GM23248 (cell line): ENCODE measurements at regions not wholly inside any gene's neighbourhood (a gene's known extent, or its start where the extent isn't known, plus 50 kb on each side); places are given as distances from the start of the nearest gene placed in this dataset.

Experiments used
- EZH2 ChIP-seq: fragments of 200-600 bp; sonication (generic); IDR thresholded peaks from 2 replicates; pipeline ENCODE4 v1.6.1; 2018; ENCODE audit warnings: antibody characterized with exemption, mild to moderate bottlenecking; ENCODE audit not compliant: insufficient read depth, poor library complexity, severe bottlenecking
- EZH2phosphoT487 ChIP-seq: fragments of 200-600 bp; sonication (generic); IDR thresholded peaks from 2 replicates; pipeline ENCODE4 v1.6.1; 2018; ENCODE audit warnings: antibody characterized with exemption, moderate library complexity, mild to moderate bottlenecking, low read depth; ENCODE audit not compliant: insufficient read depth

DNA sequence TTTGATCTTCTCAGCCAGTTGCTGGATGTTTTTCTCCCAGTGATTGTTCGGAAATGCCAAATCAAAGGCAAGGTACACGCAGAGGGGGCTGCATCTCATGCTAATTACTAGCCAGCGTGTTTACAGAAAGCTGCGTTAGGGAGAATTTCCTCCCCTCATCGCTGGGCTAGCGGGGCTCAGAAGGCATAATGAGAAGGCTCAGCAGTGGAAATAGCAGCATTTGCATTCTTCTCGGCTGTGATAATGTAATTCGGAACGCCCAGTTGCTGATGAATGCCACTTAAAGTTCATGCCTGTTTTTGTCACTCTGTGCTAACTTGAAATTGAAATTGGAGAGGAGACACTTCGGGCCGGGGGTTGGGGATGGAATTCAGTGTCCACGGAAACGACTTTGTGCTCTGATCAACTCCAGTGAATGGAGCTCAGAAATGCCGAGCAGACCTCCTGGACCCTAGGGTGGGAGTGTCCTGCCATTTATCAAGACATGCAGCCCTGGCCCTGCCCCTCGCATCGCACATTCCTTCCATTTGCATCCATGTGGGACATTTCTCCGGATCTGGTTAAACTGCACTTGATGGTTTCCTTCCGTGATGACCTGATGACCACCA is 313.4 kb upstream of the C1orf174 start:
- no peak for TF ChIP-seq EZH2
- TF ChIP-seq EZH2phosphoT487, result no peak
